ENCODE measurements at regions not wholly inside any gene's neighbourhood (a gene's known extent, or its start where the extent isn't known, plus 50 kb on each side); places are given as distances from the start of the nearest gene placed in this dataset.

GRCh38 chr1:104853276-104853675, 1103.6 kb downstream of the AMY1C start:
- H3K9ac ChIP-seq (ENCODE audit: low read length), result no peak overlapping the region
- no peak overlapping the region for H3K4me3 ChIP-seq (ENCODE audit: low read length)
- no peaks in the 10 kb centered on the region for H3K27me3 ChIP-seq (ENCODE audit: control insufficient read depth, insufficient read depth, low read length)
- no peak overlapping the region for H3K27ac ChIP-seq (ENCODE audit: low read depth, low read length)
- H3K4me1 ChIP-seq (ENCODE audit: control insufficient read depth, insufficient read depth, low read length), result no peaks in the 10 kb centered on the region
- no peaks in the 10 kb centered on the region for H3K36me3 ChIP-seq (ENCODE audit: control insufficient read depth, insufficient read depth, low read length)

GRCh38 chr1:104854529-104854928, 1104.8 kb downstream of the AMY1C start:
- Histone ChIP-seq H3K4me3 (ENCODE audit: low read length) (no peak overlapping the region), H3K27me3 (ENCODE audit: control insufficient read depth, insufficient read depth, low read length) (no peaks in the 10 kb centered on the region), H3K27ac (ENCODE audit: low read depth, low read length) (no peak overlapping the region), H3K36me3 (ENCODE audit: control insufficient read depth, insufficient read depth, low read length) (no peaks in the 10 kb centered on the region), H3K9ac (ENCODE audit: low read length) (no peak overlapping the region), H3K4me1 (ENCODE audit: control insufficient read depth, insufficient read depth, low read length) (no peaks in the 10 kb centered on the region)

- Histone ChIP-seq H3K27me3 (ENCODE audit: control insufficient read depth, insufficient read depth, low read length) (no peaks in the 10 kb centered on the region), H3K27ac (ENCODE audit: low read depth, low read length) (no peak overlapping the region), H3K9ac (ENCODE audit: low read length) (no peak overlapping the region), H3K4me3 (ENCODE audit: low read length) (no peak overlapping the region), H3K36me3 (ENCODE audit: control insufficient read depth, insufficient read depth, low read length) (no peaks in the 10 kb centered on the region), H3K4me1 (ENCODE audit: control insufficient read depth, insufficient read depth, low read length) (no peaks in the 10 kb centered on the region)
Measured at GRCh38 chr1:104855550-104855949, 1105.9 kb downstream of the AMY1C start.

GRCh38 chr1:104856091-104856490, 1106.4 kb downstream of the AMY1C start:
- Histone ChIP-seq H3K36me3 (ENCODE audit: control insufficient read depth, insufficient read depth, low read length) (no peaks in the 10 kb centered on the region), H3K4me3 (ENCODE audit: low read length) (no peak overlapping the region), H3K4me1 (ENCODE audit: control insufficient read depth, insufficient read depth, low read length) (no peaks in the 10 kb centered on the region), H3K27ac (ENCODE audit: low read depth, low read length) (no peak overlapping the region), H3K27me3 (ENCODE audit: control insufficient read depth, insufficient read depth, low read length) (no peaks in the 10 kb centered on the region), H3K9ac (ENCODE audit: low read length) (no peak overlapping the region)

GRCh38 chr1:104856518-104856917, 1106.8 kb downstream of the AMY1C start:
- Histone ChIP-seq H3K4me3 (ENCODE audit: low read length) (no peak overlapping the region), H3K9ac (ENCODE audit: low read length) (no peak overlapping the region), H3K27me3 (ENCODE audit: control insufficient read depth, insufficient read depth, low read length) (no peaks in the 10 kb centered on the region), H3K27ac (ENCODE audit: low read depth, low read length) (no peak overlapping the region), H3K4me1 (ENCODE audit: control insufficient read depth, insufficient read depth, low read length) (no peaks in the 10 kb centered on the region), H3K36me3 (ENCODE audit: control insufficient read depth, insufficient read depth, low read length) (no peaks in the 10 kb centered on the region)

GRCh38 chr1:104868794-104869193, 1119.1 kb downstream of the AMY1C start:
- Histone ChIP-seq H3K4me3 (ENCODE audit: low read length) (no peak overlapping the region), H3K4me1 (ENCODE audit: control insufficient read depth, insufficient read depth, low read length) (no peaks in the 10 kb centered on the region), H3K27ac (ENCODE audit: low read depth, low read length) (no peak overlapping the region), H3K36me3 (ENCODE audit: control insufficient read depth, insufficient read depth, low read length) (no peaks in the 10 kb centered on the region), H3K27me3 (ENCODE audit: control insufficient read depth, insufficient read depth, low read length) (no peaks in the 10 kb centered on the region), H3K9ac (ENCODE audit: low read length) (no peak overlapping the region)

GRCh38 chr1:104874044-104874443, 1124.3 kb downstream of the AMY1C start:
- no peak overlapping the region for H3K4me3 ChIP-seq (ENCODE audit: low read length)
- H3K27me3 ChIP-seq (ENCODE audit: control insufficient read depth, insufficient read depth, low read length), result no peaks in the 10 kb centered on the region
- H3K9ac ChIP-seq (ENCODE audit: low read length), result no peak overlapping the region
- no peaks in the 10 kb centered on the region for H3K36me3 ChIP-seq (ENCODE audit: control insufficient read depth, insufficient read depth, low read length)
- no peaks in the 10 kb centered on the region for H3K4me1 ChIP-seq (ENCODE audit: control insufficient read depth, insufficient read depth, low read length)
- no peak overlapping the region for H3K27ac ChIP-seq (ENCODE audit: low read depth, low read length)

- H3K4me1 ChIP-seq (ENCODE audit: control insufficient read depth, insufficient read depth, low read length), result no peaks in the 10 kb centered on the region
- H3K36me3 ChIP-seq (ENCODE audit: control insufficient read depth, insufficient read depth, low read length), result no peaks in the 10 kb centered on the region
- H3K4me3 ChIP-seq (ENCODE audit: low read length), result no peak overlapping the region
- H3K9ac ChIP-seq (ENCODE audit: low read length), result no peak overlapping the region
- no peak overlapping the region for H3K27ac ChIP-seq (ENCODE audit: low read depth, low read length)
- no peaks in the 10 kb centered on the region for H3K27me3 ChIP-seq (ENCODE audit: control insufficient read depth, insufficient read depth, low read length)
Measured at GRCh38 chr1:104878203-104878909, 1128.7 kb downstream of the AMY1C start.

GRCh38 chr1:104884939-104885338, 1135.2 kb downstream of the AMY1C start:
- H3K27me3 ChIP-seq (ENCODE audit: control insufficient read depth, insufficient read depth, low read length), result no peaks in the 10 kb centered on the region
- H3K27ac ChIP-seq (ENCODE audit: low read depth, low read length), result no peak overlapping the region
- no peaks in the 10 kb centered on the region for H3K36me3 ChIP-seq (ENCODE audit: control insufficient read depth, insufficient read depth, low read length)

GRCh38 chr1:104905322-104905721, 1155.6 kb downstream of the AMY1C start:
- no peak overlapping the region for H3K27ac ChIP-seq (ENCODE audit: low read depth, low read length)
- H3K4me3 ChIP-seq (ENCODE audit: low read length), result no peak overlapping the region
- H3K4me1 ChIP-seq (ENCODE audit: control insufficient read depth, insufficient read depth, low read length), result no peaks in the 10 kb centered on the region
- H3K9ac ChIP-seq (ENCODE audit: low read length), result no peak overlapping the region
- no peaks in the 10 kb centered on the region for H3K36me3 ChIP-seq (ENCODE audit: control insufficient read depth, insufficient read depth, low read length)
- H3K27me3 ChIP-seq (ENCODE audit: control insufficient read depth, insufficient read depth, low read length), result no peaks in the 10 kb centered on the region

More at GRCh38 chr1:104884939-104885338, 1135.2 kb downstream of the AMY1C start:
- Histone ChIP-seq H3K4me1 (ENCODE audit: control insufficient read depth, insufficient read depth, low read length) (no peaks in the 10 kb centered on the region), H3K9ac (ENCODE audit: low read length) (no peak overlapping the region), H3K4me3 (ENCODE audit: low read length) (no peak overlapping the region)

- Histone ChIP-seq H3K27me3 (ENCODE audit: control insufficient read depth, insufficient read depth, low read length) (no peaks in the 10 kb centered on the region), H3K9ac (ENCODE audit: low read length) (no peak overlapping the region), H3K4me3 (ENCODE audit: low read length) (no peak overlapping the region), H3K27ac (ENCODE audit: low read depth, low read length) (no peak overlapping the region), H3K36me3 (ENCODE audit: control insufficient read depth, insufficient read depth, low read length) (no peaks in the 10 kb centered on the region), H3K4me1 (ENCODE audit: control insufficient read depth, insufficient read depth, low read length) (no peaks in the 10 kb centered on the region)
Measured at GRCh38 chr1:104906141-104906540, 1156.4 kb downstream of the AMY1C start.

- H3K4me1 ChIP-seq (ENCODE audit: control insufficient read depth, insufficient read depth, low read length), result no peaks in the 10 kb centered on the region
- no peaks in the 10 kb centered on the region for H3K36me3 ChIP-seq (ENCODE audit: control insufficient read depth, insufficient read depth, low read length)
- H3K9ac ChIP-seq (ENCODE audit: low read length), result no peak overlapping the region
- H3K4me3 ChIP-seq (ENCODE audit: low read length), result no peak overlapping the region
- H3K27me3 ChIP-seq (ENCODE audit: control insufficient read depth, insufficient read depth, low read length), result no peaks in the 10 kb centered on the region
- no peak overlapping the region for H3K27ac ChIP-seq (ENCODE audit: low read depth, low read length)
Measured at GRCh38 chr1:104919188-104919587, 1169.5 kb downstream of the AMY1C start.

GRCh38 chr1:104921525-104921924, 1171.8 kb downstream of the AMY1C start:
- Histone ChIP-seq H3K9ac (ENCODE audit: low read length) (no peak overlapping the region), H3K4me1 (ENCODE audit: control insufficient read depth, insufficient read depth, low read length) (no peaks in the 10 kb centered on the region), H3K36me3 (ENCODE audit: control insufficient read depth, insufficient read depth, low read length) (no peaks in the 10 kb centered on the region), H3K4me3 (ENCODE audit: low read length) (no peak overlapping the region), H3K27ac (ENCODE audit: low read depth, low read length) (no peak overlapping the region), H3K27me3 (ENCODE audit: control insufficient read depth, insufficient read depth, low read length) (no peaks in the 10 kb centered on the region)
